ENCODE measurements at regions not wholly inside any gene's neighbourhood (a gene's known extent, or its start where the extent isn't known, plus 50 kb on each side); places are given as distances from the start of the nearest gene placed in this dataset.

DNA sequence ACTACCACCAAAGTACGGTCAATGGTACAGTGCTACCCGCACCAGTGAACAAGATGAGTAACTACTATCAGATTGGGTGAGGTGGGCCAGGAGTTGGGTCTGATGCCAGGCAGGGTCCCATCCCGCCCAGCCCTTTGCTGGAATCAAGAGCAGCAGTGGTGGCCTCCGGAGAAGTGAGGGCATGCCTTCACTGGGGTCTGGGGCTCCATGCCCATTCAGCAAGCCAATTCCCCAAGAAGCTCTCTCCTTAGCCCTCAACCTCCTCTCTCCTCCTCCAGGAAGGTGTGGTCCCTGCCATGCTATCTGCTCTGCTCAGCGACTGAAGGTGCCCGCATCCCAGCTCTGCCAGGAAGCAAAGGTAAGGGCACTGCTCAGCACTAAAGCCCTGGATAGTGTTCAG lies 62.7 kb upstream of the CPLX2 start:
- DNase-seq, result no peak

DNA sequence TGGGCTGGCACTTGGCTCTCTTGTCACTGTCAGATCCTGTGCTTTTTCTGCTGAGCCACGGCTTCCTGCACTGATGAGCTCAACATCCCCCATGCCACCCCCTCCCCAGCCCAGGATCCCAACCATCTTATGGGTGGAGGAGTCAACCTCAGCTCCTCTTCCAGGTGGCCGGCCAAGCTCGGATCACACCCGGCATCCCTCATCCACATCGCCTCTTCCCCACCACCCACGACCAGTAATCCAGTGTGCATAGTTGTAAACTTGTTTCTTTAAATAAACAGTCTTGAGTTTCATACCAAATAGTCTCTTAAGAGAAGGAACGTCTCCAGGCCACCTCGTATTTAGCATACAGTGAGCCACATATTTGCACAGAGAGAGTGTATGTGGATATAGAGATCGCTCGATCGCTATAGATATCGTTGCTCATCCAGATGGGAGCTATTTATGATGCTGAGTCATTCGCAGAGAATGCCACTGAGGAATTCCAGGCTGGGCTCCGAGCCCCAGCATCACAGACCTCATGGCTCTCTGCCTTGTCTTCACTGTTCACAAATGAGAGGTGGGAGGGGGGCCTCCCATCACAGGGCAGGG lies 61.8 kb upstream of the CPLX2 start:
- DNase-seq, result no peak

DNA sequence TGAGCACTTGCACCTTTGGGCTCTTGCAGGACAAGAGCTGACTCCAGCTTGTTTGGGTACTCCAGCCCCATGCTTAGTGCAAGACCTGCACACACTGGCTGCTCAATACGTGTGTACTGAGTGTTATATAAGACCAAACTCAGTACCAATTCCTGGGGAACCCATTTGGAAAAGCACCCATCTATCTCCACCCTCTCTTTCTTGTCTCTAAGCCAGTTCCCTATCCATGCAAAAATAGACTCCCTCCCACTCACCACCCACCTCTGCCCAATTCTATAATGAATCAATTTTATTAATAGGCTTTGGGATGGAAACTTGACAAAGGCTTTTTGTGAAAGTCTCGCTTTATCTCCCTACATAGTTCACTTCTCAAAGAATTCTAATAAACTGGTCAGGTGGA lies 60.9 kb upstream of the CPLX2 start:
- no peak for DNase-seq

DNA sequence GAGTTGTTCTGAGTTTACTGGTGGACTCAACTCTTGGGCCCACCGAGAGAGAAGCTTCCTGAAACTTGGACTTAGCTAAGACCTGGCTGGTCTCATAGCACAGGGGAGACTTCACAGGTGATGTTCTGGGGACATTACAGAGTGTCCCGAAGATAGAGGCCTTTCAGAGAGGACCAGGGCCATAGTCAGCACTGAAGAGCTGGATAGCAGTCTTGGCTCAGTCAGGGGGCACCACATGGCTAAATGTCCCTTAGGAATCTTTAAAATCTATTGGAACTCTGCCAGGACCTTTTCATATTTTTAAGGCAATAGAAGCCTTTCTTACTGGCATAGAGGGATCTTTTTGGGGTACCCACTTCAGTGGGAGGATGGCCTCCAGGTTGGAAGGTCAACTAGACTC lies 59.8 kb upstream of the CPLX2 start:
- no peak for DNase-seq

DNA sequence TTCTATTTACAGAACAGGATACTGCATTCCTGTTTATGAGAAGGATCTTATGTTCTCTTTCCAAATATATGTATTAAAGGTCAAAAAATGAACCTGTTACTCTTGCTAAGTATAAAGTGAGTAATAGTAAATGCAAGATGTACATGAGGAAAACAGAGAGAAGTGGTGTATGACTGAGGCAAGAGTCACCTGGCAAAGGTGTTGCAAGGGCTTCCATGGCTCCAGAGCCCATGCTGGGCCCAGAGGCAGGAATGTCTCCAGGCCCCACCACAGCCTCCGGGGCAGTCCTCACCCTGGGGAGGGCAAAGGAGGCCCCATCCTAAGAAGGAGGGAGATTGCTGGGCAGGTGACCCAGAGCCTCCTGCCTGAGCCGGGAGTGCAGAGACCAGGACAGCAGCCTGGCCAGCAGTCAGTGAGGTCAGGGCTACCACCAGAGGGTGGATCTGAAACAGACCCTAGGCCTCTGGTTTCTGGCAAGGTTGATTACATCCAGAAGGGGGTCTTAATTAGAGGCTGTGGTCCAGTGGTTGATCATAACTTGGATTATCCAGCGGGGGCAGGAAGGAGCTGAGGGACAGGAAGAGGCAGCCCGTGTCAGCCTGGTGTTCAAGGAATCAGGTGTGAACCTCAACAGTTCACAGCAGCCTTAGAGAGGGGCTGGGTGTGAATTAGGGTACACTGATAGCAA lies 57.3 kb upstream of the CPLX2 start:
- DNase-seq, result no peak

DNA sequence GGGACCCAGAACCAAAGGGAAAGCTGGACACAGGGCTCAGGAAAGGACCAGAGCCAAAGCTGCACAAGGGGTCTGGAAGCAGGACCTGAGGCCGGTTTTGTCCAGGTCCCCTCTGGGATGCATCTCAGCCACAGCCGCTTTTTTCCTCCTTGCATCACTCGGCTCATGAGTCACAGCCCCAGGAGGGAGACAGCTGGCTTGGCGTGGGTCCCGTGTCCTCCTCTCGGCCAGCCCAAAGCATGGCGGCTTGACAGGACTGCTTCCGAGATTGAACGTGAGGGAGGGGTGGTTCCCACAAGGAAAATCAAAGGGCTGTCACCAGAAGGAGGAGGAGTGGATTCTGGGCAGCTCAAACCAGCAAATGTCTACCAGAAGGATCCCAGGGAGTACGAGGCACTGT lies 56.7 kb upstream of the CPLX2 start:
- no peak for DNase-seq

DNA sequence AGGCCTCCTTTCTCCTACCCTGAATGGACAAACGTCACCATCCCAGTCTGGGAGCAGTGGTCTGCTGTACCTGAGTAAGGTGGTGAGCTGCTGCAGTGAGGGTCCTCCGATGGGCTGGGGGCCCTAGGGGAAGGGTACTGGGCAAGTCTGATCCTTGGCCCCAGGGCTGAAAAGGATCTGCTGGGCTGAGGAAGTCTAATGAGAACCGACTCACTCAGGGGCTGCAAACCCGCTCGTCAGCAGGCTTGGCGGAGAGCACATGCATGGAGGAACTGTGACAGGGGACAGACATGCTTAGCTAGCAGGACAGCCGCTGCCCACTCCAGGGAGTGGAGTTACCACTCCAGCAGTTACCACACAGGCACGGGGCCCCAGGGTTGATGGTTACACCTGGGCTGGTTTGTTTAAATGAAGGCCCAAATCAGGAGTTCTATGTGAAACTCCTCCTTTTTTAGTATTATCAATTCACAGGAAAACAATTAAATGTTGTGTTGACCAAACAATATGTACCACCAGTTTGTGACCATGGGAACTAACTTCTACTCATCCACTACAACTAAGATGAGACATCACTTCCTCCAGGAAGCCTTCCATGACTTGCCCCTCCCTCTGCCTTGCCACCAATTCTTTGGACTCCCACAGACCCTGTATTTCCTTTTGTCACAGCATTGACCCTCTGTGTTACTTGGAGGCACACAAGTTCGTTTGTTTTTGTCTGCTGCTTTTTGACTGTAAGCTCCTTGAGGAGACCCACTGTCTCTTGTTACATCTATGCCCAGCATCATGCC lies 56.1 kb upstream of the CPLX2 start:
- DNase-seq, result no peak

DNA sequence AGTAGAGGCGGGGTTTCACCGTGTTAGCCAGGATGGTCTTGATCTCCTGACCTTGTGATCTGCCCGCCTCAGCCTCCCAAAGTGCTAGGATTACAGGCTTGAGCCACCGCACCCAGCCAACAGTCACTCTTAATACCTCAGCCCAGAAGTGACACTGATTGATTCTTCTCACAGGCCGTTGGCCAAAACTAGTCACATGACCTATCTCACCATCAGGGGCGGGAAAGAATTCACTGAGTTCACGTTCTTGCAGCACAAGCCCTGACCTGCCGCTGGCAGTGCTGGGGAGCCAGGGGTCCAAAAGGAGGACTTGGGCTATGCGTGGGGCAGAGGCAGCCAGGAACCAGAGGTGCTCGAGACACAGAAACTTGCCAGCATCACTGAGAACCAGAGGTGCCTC lies 55.0 kb upstream of the CPLX2 start:
- DNase-seq, result no peak

DNA sequence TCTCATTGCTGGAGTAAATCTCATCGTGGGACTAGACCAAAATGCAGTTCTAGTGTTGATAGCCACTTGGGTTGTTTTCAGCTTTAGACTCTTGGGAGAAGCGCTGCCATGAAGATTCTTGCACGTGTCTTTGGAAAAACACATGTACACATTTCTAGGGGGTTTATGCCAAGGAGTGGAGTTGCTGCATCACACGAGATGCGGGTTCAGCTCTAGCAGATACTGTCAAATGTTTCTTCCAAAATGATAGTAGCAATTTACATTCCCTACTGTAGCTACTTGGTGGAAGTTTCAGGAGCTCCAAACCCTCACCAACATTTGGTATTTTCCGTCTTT lies 52.3 kb upstream of the CPLX2 start:
- no peak for DNase-seq

DNA sequence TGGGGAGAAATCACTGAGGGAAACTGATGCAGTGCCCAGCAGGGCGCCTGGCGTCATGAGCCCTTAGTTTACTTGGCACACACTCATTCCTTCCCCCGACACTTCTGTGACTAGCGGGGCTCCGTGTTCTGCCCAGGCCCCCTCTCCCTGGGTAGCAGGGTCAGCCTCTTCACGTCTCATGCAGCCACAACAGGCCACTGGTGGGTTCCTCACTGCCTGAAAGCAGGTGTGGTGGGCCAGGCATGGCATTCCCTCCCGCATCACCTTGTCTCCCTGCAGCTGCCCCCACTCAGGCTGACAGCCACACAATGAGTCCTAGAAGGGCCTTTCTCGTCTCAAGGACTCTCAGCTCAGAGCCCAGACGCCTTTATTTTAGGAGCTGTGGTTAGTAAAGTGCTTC lies 51.1 kb upstream of the CPLX2 start:
- no peak for DNase-seq
